Lung (tissue), 11 donors: ENCODE measurements at regions not wholly inside any gene's neighbourhood (a gene's known extent, or its start where the extent isn't known, plus 50 kb on each side); places are given as distances from the start of the nearest gene placed in this dataset.
"Not testable (repeated sequence)": the region's sequence is repeated elsewhere in the genome, so short reads cannot be mapped to it uniquely, and the experiment has no call there.

Source experiments
- ATAC-seq: fragments of 200-7000 bp; cut with Tn5 transposase; one replicate; pipeline ENCODE4 v1.9.1; 2020; ENCODE audit warnings: moderate number of reproducible peaks; ENCODE audit not compliant: insufficient read depth, low FRiP score
- DNase-seq, 3 donors: peaks; one replicate each; pipeline ENCODE4 v3.0.0-alpha.2; 2013 to 2017
- H3K27ac ChIP-seq, 2 donors: one replicate each; pipeline ENCODE4 v1.5.1; 2013; ENCODE audit warnings: mild to moderate bottlenecking in 2 of 2, moderate library complexity in 2 of 2, control low read depth in 1 of 2, inconsistent platforms in 1 of 2, low read depth in 1 of 2, low read length in 1 of 2
- H3K27me3 ChIP-seq, 3 donors: one replicate each; pipeline ENCODE4 v1.5.1; 2013; ENCODE audit warnings: low read length in 2 of 3; ENCODE audit not compliant: control insufficient read depth in 3 of 3, insufficient read depth in 3 of 3
- H3K36me3 ChIP-seq, 4 donors: one replicate each; pipeline ENCODE4 v1.5.1; 2013; ENCODE audit warnings: low read length in 4 of 4, mild to moderate bottlenecking in 1 of 4, moderate library complexity in 1 of 4; ENCODE audit not compliant: control insufficient read depth in 4 of 4, insufficient read depth in 4 of 4
- H3K4me1 ChIP-seq, 5 donors: one replicate each; pipeline ENCODE4 v1.5.1; 2013; ENCODE audit warnings: low read length in 5 of 5, mild to moderate bottlenecking in 2 of 5, moderate library complexity in 1 of 5; ENCODE audit not compliant: control insufficient read depth in 5 of 5, insufficient read depth in 5 of 5
- H3K4me3 ChIP-seq: one replicate; pipeline ENCODE4 v1.5.1; 2013; ENCODE audit warnings: mild to moderate bottlenecking, control low read depth, moderate library complexity
- H3K9ac ChIP-seq, 2 donors: one replicate each; pipeline ENCODE4 v1.5.1; 2013; ENCODE audit warnings: low read length in 2 of 2, control low read depth in 1 of 2; ENCODE audit not compliant: insufficient read depth in 1 of 2
- H3K9me3 ChIP-seq, 4 donors: one replicate each; pipeline ENCODE4 v1.5.1; 2013; ENCODE audit warnings: low read length in 3 of 4, mild to moderate bottlenecking in 1 of 4, moderate library complexity in 1 of 4; ENCODE audit not compliant: control insufficient read depth in 4 of 4, insufficient read depth in 3 of 4
- WGBS, 2 donors: extraction: QIAGEN DNeasy Blood & Tissue Kit; methylation state at CpG; one replicate each; pipeline ENCODE4 v1.1.7; 2013; 5-methylcytosine and 5-hydroxymethylcytosine counted together
- TF ChIP-seq, protein P1 (sequence below): IDR thresholded peaks from 2 replicates; pipeline ENCODE4 v1.5.1; 2012; ENCODE audit warnings: mild to moderate bottlenecking; ENCODE audit errors: control extremely low read depth, extremely low read depth
- donor health status: control.
- donor health status: control.
- donor health status: Bipolar disorder and iron deficiency.
- donor health status: healthy.
- donor health status: DM: yes; HTN: yes; CAD: no.

DNA sequence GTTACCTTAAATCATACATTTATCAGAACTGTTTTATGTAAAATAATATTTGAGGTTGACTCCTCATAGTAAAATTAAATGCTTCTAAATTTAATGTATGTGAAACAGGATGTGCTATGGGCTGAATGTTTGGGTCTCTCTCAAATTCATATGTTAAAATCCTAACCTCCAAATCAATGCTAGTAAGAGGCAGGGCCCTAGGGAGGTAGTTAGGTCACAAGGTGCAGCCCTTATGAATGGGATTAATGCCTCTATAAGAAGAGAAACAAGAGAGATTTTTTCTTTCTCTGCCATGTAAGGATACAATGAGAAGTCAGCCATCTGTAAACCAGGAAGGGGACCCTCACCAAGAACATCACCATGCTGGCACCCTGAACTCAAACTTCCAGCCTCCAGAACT lies 67.2 kb upstream of the ETAA1 start:
- Histone ChIP-seq H3K27me3 (no peaks in the 10 kb centered on the region), H3K4me3 (no peak overlapping the region), H3K36me3 (no peaks in the 10 kb centered on the region), H3K9me3 (no peaks in the 10 kb centered on the region), H3K4me1 (no peaks in the 10 kb centered on the region), H3K27ac (no peak overlapping the region), H3K9ac (no peak overlapping the region)
- no peak for DNase-seq
- TF ChIP-seq, protein P1, sequence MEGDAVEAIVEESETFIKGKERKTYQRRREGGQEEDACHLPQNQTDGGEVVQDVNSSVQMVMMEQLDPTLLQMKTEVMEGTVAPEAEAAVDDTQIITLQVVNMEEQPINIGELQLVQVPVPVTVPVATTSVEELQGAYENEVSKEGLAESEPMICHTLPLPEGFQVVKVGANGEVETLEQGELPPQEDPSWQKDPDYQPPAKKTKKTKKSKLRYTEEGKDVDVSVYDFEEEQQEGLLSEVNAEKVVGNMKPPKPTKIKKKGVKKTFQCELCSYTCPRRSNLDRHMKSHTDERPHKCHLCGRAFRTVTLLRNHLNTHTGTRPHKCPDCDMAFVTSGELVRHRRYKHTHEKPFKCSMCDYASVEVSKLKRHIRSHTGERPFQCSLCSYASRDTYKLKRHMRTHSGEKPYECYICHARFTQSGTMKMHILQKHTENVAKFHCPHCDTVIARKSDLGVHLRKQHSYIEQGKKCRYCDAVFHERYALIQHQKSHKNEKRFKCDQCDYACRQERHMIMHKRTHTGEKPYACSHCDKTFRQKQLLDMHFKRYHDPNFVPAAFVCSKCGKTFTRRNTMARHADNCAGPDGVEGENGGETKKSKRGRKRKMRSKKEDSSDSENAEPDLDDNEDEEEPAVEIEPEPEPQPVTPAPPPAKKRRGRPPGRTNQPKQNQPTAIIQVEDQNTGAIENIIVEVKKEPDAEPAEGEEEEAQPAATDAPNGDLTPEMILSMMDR, result no peak
- ATAC-seq, result no peak

DNA sequence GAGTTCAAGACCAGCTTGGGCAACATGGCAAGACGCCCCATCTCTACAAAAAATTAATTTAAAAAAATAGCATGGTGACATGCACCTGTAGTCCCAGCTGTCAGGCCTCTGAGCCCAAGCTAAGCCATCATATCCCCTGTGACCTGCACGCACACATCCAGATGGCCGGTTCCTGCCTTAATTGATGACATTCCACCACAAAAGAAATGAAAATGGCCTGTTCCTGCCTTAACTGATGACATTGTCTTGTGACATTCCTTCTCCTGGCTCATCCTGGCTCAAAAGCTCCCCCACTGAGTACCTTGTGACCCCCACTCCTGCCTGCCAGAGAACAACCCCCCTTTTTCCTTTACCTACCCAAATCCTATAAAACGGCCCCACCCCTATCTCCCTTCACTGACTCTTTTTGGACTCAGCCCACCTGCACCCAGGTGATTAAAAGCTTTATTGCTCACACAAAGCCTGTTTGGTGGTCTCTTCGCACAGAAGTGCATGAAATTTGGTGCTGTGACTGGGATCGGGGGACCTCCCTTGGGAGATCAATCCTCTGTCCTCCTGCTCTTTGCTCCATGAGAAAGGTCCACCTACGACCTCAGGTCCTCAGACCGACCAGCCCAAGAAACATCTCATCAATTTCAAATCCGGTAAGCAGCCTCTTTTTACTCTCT lies 65.6 kb upstream of the ETAA1 start:
- not testable (repeated sequence) for H3K27me3 ChIP-seq, H3K36me3 ChIP-seq, H3K4me1 ChIP-seq, H3K9me3 ChIP-seq, H3K9ac ChIP-seq, DNase-seq, ATAC-seq, H3K27ac ChIP-seq, H3K4me3 ChIP-seq
- 92% methylated on average over 9 of the region's 9 CpGs for WGBS, 2 donors

DNA sequence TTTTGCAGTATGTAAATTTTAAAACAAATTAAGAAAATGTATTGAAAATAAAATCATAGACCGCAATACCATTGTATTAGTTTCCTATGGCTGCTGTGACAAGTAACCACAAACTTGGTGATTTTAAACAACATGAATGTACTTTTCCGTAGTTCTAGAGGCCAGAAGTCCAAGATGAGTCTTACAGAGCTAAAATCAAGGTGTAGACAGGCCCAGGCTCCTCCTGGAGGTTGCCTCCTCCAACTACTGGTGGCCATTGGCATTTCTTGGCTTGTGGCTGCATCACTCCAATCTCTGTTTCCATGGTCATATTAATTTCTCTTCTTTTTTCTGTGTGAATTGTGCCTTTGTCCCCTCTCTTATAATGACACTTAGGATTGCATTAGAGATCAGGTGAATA lies 59.2 kb upstream of the ETAA1 start:
- Histone ChIP-seq H3K9me3 (peaks cover 0 to 2% (median 0%) of the 10 kb centered on the region in 4 donors), H3K27ac (no peak overlapping the region), H3K36me3 (no peaks in the 10 kb centered on the region), H3K9ac (no peak overlapping the region), H3K4me3 (no peak overlapping the region), H3K27me3 (no peaks in the 10 kb centered on the region), H3K4me1 (peaks cover 0 to 10% (median 0%) of the 10 kb centered on the region in 5 donors)
- no peak for ATAC-seq
- DNase-seq, result no peak
- 82 to 93% methylated on average over 2 of the region's 2 CpGs for WGBS, 2 donors
- TF ChIP-seq, protein P1, result no peak

DNA sequence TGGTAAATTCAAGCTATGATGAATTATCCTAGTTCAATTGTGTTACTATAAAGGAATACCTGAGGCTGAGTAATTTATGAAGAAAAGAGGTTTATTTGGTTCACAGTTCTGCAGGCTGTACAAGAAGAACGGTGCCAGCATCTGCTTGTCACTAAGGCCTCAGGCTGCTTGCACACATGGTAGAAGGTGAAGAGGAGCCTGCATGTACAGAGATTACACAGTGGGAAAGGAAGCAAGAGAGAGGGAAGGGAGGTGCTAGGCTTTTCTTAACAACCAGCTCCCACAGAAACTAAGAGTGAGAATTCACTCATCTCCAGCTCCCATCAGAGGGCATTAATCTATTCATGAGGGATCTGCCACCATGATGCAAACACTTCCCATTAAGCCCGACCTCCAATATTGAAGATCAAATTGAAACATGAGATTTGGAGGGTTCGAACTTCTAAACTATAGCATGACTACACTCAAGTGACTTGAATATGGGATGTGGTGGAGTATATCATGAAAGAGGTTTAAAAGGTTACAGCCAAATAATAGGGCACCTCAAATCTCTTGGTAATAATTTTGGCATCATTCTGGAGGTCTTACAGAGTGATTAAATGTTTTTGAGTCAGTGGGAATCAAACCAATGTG lies 58.4 kb upstream of the ETAA1 start:
- TF ChIP-seq, protein P1, result no peak
- no peaks in the 10 kb centered on the region for H3K36me3 ChIP-seq
- H3K9ac ChIP-seq, result no peak overlapping the region
- no peak overlapping the region for H3K4me3 ChIP-seq
- 90 to 92% methylated on average over 3 of the region's 3 CpGs for WGBS, 2 donors
- peaks cover 0 to 10% (median 0%) of the 10 kb centered on the region in 5 donors for H3K4me1 ChIP-seq
- no peak for ATAC-seq
- no peak for DNase-seq
- H3K27me3 ChIP-seq, result no peaks in the 10 kb centered on the region
- H3K9me3 ChIP-seq, result peaks cover 0 to 2% (median 0%) of the 10 kb centered on the region in 4 donors
- no peak overlapping the region for H3K27ac ChIP-seq
